Activated naive CD8-positive, alpha-beta T cell treated with anti-CD3 and anti-CD28 coated beads, Interleukin-2, amount 10 ng/mL, durations not matched to agents 7 days and 5 days (primary cell): ENCODE measurements at regions not wholly inside any gene's neighbourhood (a gene's known extent, or its start where the extent isn't known, plus 50 kb on each side); places are given as distances from the start of the nearest gene placed in this dataset.
"Not testable (repeated sequence)": the region's sequence is repeated elsewhere in the genome, so short reads cannot be mapped to it uniquely, and the experiment has no call there.

Experiments
- ATAC-seq: fragments of 150-1000 bp; cut with Tn5 transposase; one replicate; pipeline ENCODE4 v1.10.0; 2021; ENCODE audit warnings: low read depth, moderate library complexity
- POLR2A ChIA-PET: fragments of 350-600 bp; sonication (Branson Sonifier 250); formaldehyde crosslinking; loops from one replicate; lab custom pipeline; 2021; ENCODE audit warnings: antibody characterized with exemption; lab: Charles Lee
- DNase-seq: peaks from one replicate; pipeline ENCODE4 v3.0.0; 2021
- H3K27ac Mint-ChIP-seq: one replicate; pipeline ENCODE4 v1.8.0; 2022; ENCODE audit warnings: mild to moderate bottlenecking, mixed read lengths
- H3K27me3 Mint-ChIP-seq: one replicate; pipeline ENCODE4 v1.8.0; 2022; ENCODE audit warnings: mild to moderate bottlenecking, moderate library complexity, mixed read lengths
- H3K36me3 Mint-ChIP-seq: one replicate; pipeline ENCODE4 v1.8.0; 2021; ENCODE audit warnings: mild to moderate bottlenecking, mixed read lengths
- H3K4me1 Mint-ChIP-seq: one replicate; pipeline ENCODE4 v1.8.0; 2021; ENCODE audit warnings: mixed read lengths
- H3K4me3 Mint-ChIP-seq: one replicate; pipeline ENCODE4 v1.8.0; 2022; ENCODE audit warnings: mild to moderate bottlenecking, moderate library complexity, mixed read lengths
- H3K9me3 Mint-ChIP-seq: one replicate; pipeline ENCODE4 v1.8.0; 2021; ENCODE audit warnings: mixed read lengths

DNA sequence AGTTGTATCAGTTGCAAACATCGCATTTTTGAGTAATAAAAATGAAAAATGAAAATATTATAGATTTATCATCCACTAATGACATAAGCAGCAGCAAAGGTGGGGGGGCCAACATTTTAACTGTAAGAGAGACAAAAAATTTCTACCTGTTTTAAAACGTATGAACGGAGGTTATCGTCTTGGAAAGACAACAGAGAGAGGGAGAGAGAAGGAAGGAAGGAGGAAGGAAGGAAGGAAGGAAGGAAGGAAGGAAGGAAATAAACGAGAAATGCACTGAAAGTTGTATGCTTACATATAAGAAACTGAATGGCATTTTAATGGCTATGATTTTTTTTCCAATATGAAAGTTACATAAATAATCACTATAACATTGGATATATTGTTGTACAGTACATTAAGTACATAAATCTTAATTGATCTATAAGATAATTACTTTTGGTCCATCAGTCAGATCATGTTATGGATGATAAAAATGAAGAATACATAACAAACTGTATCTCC, 862.8 kb upstream of the SLITRK1 start:
- no peak for ATAC-seq
- no peaks in the 10 kb centered on the region for H3K27me3 Mint-ChIP-seq
- no peak for DNase-seq
- no peaks in the 10 kb centered on the region for H3K9me3 Mint-ChIP-seq
- H3K27ac Mint-ChIP-seq = no peak overlapping the region
- no peaks in the 10 kb centered on the region for H3K36me3 Mint-ChIP-seq
- no peak overlapping the region for H3K4me3 Mint-ChIP-seq
- POLR2A ChIA-PET = no interaction called here
- H3K4me1 Mint-ChIP-seq = no peaks in the 10 kb centered on the region

DNA sequence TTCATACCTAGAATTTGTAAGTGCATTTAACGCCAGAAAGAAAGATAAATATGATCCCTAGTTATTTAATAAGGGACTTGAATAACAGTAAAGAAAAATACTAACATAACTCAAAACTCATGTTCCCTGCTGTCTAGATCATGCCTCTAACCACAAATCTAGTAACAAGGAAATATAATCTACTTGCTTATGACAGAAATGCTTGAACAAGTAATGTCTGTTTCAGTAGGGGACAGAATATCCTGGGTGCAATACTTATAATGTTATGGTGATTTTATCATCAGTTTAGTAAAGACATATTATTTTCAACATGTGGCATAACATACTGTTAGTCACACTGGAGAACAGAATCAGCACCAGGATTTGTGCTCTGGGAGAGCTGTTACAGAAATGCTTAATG, 861.9 kb upstream of the SLITRK1 start:
- Mint-ChIP-seq H3K4me3 (no peak overlapping the region), H3K4me1 (no peaks in the 10 kb centered on the region), H3K36me3 (no peaks in the 10 kb centered on the region), H3K27me3 (no peaks in the 10 kb centered on the region), H3K27ac (no peak overlapping the region), H3K9me3 (no peaks in the 10 kb centered on the region)
- no peak for DNase-seq
- POLR2A ChIA-PET = no interaction called here
- ATAC-seq = no peak

- DNase-seq = no peak
- H3K36me3 Mint-ChIP-seq = no peaks in the 10 kb centered on the region
- H3K27ac Mint-ChIP-seq = no peak overlapping the region
- no peak overlapping the region for H3K4me3 Mint-ChIP-seq
- POLR2A ChIA-PET = no interaction called here
- no peak for ATAC-seq
- H3K4me1 Mint-ChIP-seq = no peaks in the 10 kb centered on the region
- H3K9me3 Mint-ChIP-seq = no peaks in the 10 kb centered on the region
- H3K27me3 Mint-ChIP-seq = no peaks in the 10 kb centered on the region
Observed at GRCh38 chr13:84741253-84741652, 859.0 kb upstream of the SLITRK1 start.

DNA sequence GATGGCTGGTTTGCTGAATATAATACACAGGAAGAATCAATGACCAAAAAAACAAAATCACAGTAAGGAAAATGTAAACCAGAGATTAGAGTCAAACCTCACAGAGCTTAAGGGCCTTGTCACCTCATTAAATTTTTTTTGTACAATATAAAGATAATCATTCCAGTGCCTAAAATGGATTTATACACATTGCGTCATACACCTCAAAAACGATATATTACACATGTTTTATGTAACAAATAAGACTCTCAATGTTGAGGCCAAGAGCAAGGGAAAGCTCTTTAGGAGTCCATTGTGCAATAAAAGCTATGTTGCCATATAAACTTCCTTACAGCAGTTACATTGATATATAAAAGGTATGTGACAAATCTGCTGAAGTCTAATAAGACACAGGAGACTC, 856.7 kb upstream of the SLITRK1 start:
- Mint-ChIP-seq H3K36me3 (no peaks in the 10 kb centered on the region), H3K9me3 (no peaks in the 10 kb centered on the region), H3K4me3 (no peak overlapping the region), H3K4me1 (no peaks in the 10 kb centered on the region), H3K27me3 (no peaks in the 10 kb centered on the region), H3K27ac (no peak overlapping the region)
- DNase-seq (no peak), ATAC-seq (no peak)
- POLR2A ChIA-PET = no interaction called here

GRCh38 chr13:84737661-84738060, 855.4 kb upstream of the SLITRK1 start:
- no peaks in the 10 kb centered on the region for H3K9me3 Mint-ChIP-seq
- DNase-seq = no peak
- no peak overlapping the region for H3K27ac Mint-ChIP-seq
- POLR2A ChIA-PET = no interaction called here
- H3K4me1 Mint-ChIP-seq = no peaks in the 10 kb centered on the region
- no peak for ATAC-seq
- no peak overlapping the region for H3K4me3 Mint-ChIP-seq
- H3K27me3 Mint-ChIP-seq = no peaks in the 10 kb centered on the region
- H3K36me3 Mint-ChIP-seq = no peaks in the 10 kb centered on the region

DNA sequence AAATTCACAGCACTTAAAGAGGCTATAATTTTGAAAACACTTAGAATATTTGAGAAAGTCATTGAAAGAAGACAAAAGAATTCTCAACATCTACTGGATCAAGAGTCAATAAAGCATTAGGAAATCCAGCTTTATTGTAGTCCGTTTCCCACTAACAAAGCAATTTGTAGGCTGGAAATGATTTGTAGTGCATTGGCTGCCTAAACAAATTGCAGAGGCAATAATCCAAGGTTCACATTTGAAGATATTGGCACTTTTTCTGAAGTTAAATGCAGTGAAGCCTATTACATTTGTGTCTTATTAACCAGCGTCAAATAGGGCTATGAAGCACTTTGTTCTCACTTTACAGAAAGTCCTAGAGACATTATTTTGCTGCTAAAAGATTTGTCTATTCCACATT, 848.1 kb upstream of the SLITRK1 start:
- ATAC-seq (no peak), DNase-seq (no peak)
- H3K27me3 Mint-ChIP-seq = no peaks in the 10 kb centered on the region
- POLR2A ChIA-PET = no interaction called here
- H3K27ac Mint-ChIP-seq = no peak overlapping the region
- H3K9me3 Mint-ChIP-seq = no peaks in the 10 kb centered on the region
- no peaks in the 10 kb centered on the region for H3K4me1 Mint-ChIP-seq
- no peaks in the 10 kb centered on the region for H3K36me3 Mint-ChIP-seq
- no peak overlapping the region for H3K4me3 Mint-ChIP-seq

DNA sequence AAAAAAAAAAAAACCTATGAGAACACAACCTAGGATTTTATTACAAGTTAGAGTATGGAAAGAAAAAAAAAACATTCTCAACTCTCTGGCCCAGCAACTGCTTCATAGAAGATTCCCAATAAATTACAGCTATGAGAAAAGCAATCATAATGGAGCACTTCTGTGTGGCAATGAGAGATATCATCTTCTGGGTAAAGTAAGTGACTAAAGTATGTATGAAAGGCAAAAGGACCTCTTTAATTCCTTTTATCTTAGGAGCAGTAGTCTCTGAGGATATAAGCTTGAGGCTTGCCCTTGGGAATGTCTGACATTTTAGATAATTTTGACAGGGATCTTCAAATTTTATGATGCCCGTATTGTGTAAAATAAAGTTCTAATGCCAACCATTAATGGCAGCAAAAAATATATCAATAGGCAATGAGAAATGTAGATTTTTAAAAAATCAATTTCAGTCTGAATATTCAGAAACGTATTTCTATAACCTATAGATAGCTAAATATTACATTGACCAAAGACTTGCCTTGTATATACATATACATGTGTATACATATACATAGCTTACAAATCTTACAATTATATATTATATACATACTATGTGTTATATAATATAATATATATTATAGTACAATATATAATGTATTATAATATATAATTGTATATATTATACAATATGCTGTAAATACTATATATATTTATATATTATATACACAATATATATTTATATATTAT, 823.9 kb upstream of the SLITRK1 start:
- no peaks in the 10 kb centered on the region for H3K27me3 Mint-ChIP-seq
- POLR2A ChIA-PET = interaction anchor here (0.6 kb wide), 1 partner anchor 10 kb away, joined by 3 read pairs; no protein-coding TSS in a partner anchor
- peak; percentile 54 for ATAC-seq
- no peak for DNase-seq
- H3K36me3 Mint-ChIP-seq = no peaks in the 10 kb centered on the region
- H3K27ac Mint-ChIP-seq = no peak overlapping the region
- H3K4me1 Mint-ChIP-seq = no peaks in the 10 kb centered on the region
- no peak overlapping the region for H3K4me3 Mint-ChIP-seq
- no peaks in the 10 kb centered on the region for H3K9me3 Mint-ChIP-seq

DNA sequence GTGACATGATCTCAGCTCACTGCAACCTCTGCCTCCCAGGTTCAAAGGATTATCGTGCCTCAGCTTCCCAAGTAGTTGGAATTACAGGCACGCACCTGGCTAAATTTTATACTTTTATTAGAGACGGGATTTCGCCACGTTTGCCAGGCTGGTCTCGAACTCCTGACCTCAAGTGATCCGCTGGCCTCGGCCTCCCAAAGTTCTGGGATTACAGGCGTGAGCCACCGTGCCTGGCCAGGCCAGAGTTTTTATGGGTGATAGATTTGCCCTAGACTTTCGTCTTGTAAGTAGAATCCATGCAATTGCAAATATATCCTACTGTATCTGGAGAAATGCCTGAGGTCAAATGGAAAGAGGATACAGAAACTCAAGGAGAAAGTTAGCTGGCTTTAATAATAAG, 819.9 kb upstream of the SLITRK1 start:
- POLR2A ChIA-PET = no interaction called here
- DNase-seq (no peak), ATAC-seq (no peak)
- Mint-ChIP-seq H3K9me3 (no peaks in the 10 kb centered on the region), H3K27me3 (no peaks in the 10 kb centered on the region), H3K36me3 (no peaks in the 10 kb centered on the region), H3K4me3 (no peak overlapping the region), H3K4me1 (no peaks in the 10 kb centered on the region), H3K27ac (no peak overlapping the region)

GRCh38 chr13:84697591-84697990, 815.3 kb upstream of the SLITRK1 start:
- H3K4me1 Mint-ChIP-seq, POLR2A ChIA-PET, H3K36me3 Mint-ChIP-seq, H3K27me3 Mint-ChIP-seq, ATAC-seq, H3K4me3 Mint-ChIP-seq, DNase-seq, H3K27ac Mint-ChIP-seq, H3K9me3 Mint-ChIP-seq: not testable (repeated sequence)

GRCh38 chr13:84686973-84687372, 804.7 kb upstream of the SLITRK1 start:
- no peak overlapping the region for H3K27ac Mint-ChIP-seq
- no peaks in the 10 kb centered on the region for H3K9me3 Mint-ChIP-seq
- H3K4me1 Mint-ChIP-seq = no peaks in the 10 kb centered on the region
- POLR2A ChIA-PET = no interaction called here
- H3K27me3 Mint-ChIP-seq = no peaks in the 10 kb centered on the region
- no peak for ATAC-seq
- DNase-seq = no peak
- no peaks in the 10 kb centered on the region for H3K36me3 Mint-ChIP-seq
- H3K4me3 Mint-ChIP-seq = no peak overlapping the region

- Mint-ChIP-seq H3K4me3 (no peak overlapping the region), H3K9me3 (no peaks in the 10 kb centered on the region), H3K4me1 (no peaks in the 10 kb centered on the region), H3K27ac (no peak overlapping the region), H3K27me3 (no peaks in the 10 kb centered on the region), H3K36me3 (no peaks in the 10 kb centered on the region)
- no peak for DNase-seq
- POLR2A ChIA-PET = no interaction called here
- ATAC-seq = no peak
Observed at GRCh38 chr13:84686458-84686857, 804.2 kb upstream of the SLITRK1 start.

DNA sequence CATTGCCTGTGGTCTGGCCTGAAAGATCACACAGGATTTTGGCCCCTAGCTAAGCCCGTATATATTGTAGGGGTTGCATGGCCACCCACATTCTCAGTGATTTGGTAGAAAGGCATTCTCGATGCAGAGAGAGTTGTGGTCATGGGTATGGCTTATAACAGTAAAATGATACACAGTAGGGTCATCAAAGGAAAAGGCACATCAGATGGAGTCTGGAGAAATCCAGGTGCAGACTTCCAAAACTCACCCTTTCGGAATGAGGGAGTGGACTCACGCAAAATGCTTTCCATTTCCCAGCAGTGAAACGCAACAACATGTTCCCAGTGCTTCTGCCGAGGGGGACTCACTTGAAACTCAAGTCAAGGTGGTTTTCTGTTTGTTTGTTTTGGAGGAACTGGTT, 802.5 kb upstream of the SLITRK1 start:
- Mint-ChIP-seq H3K36me3 (no peaks in the 10 kb centered on the region), H3K9me3 (no peaks in the 10 kb centered on the region), H3K4me3 (no peak overlapping the region), H3K27ac (no peak overlapping the region), H3K27me3 (no peaks in the 10 kb centered on the region), H3K4me1 (no peaks in the 10 kb centered on the region)
- POLR2A ChIA-PET = no interaction called here
- DNase-seq (no peak), ATAC-seq (no peak)

- DNase-seq (no peak), ATAC-seq (no peak)
- H3K27ac Mint-ChIP-seq = no peak overlapping the region
- no peaks in the 10 kb centered on the region for H3K36me3 Mint-ChIP-seq
- no peaks in the 10 kb centered on the region for H3K9me3 Mint-ChIP-seq
- no peaks in the 10 kb centered on the region for H3K27me3 Mint-ChIP-seq
- no peaks in the 10 kb centered on the region for H3K4me1 Mint-ChIP-seq
- POLR2A ChIA-PET = no interaction called here
- no peak overlapping the region for H3K4me3 Mint-ChIP-seq
Observed at GRCh38 chr13:84684048-84684662, 801.9 kb upstream of the SLITRK1 start.

- no peak for ATAC-seq
- Mint-ChIP-seq H3K27ac (no peak overlapping the region), H3K27me3 (no peaks in the 10 kb centered on the region), H3K9me3 (no peaks in the 10 kb centered on the region), H3K4me3 (no peak overlapping the region), H3K36me3 (no peaks in the 10 kb centered on the region), H3K4me1 (no peaks in the 10 kb centered on the region)
- POLR2A ChIA-PET = no interaction called here
- DNase-seq = no peak
Observed at GRCh38 chr13:84683448-84683847, 801.2 kb upstream of the SLITRK1 start.
